ENCODE measurements at regions not wholly inside any gene's neighbourhood (a gene's known extent, or its start where the extent isn't known, plus 50 kb on each side); places are given as distances from the start of the nearest gene placed in this dataset.

DNA sequence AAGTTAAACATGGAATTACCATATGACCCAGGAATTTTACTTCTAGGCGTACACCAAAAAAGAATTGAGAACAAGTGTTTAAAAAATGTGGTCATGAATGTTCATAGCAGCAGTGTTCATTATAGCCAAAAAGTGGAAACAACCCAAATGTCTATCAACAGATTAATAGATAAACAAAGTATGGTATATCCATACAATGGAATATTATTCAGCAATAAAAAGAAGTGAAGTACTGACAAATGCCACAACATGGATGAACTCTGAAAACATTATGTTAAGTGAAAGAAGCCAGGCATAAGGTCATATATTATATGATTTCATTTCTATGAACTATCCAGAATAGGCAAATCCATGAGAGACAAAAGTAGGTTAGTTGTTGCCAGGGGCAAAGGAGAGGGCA, 141.7 kb upstream of the NAV2 start:
- Histone ChIP-seq H3K27ac (ENCODE audit: low read depth, low read length) (no peak overlapping the region), H4K20me1 (ENCODE audit: control insufficient read depth, insufficient read depth, low read depth, low read length) (no peaks in the 10 kb centered on the region), H3K9me3 (ENCODE audit: control insufficient read depth, insufficient read depth, low read length) (no peaks in the 10 kb centered on the region), H3K79me2 (ENCODE audit: control insufficient read depth, low read length) (no peaks in the 10 kb centered on the region), H3K4me1 (ENCODE audit: control insufficient read depth, low read length) (no peaks in the 10 kb centered on the region), H3F3A (ENCODE audit: control insufficient read depth, insufficient read depth) (no peaks in the 10 kb centered on the region), H3K27me3 (ENCODE audit: control insufficient read depth, low read length) (no peaks in the 10 kb centered on the region), H3K9me2 (replicated peaks; ENCODE audit: control insufficient read depth, low read length) (no peaks in the 10 kb centered on the region), H3K36me3 (ENCODE audit: control insufficient read depth, low read length) (no peaks in the 10 kb centered on the region), H3K4me3 (ENCODE audit: low read length) (no peak overlapping the region), H3K4me2 (ENCODE audit: low read length) (no peak overlapping the region)
- no peak for TF ChIP-seq EZH2phosphoT487 (IDR thresholded peaks at IDR 0.05; ENCODE audit: borderline replicate concordance, low read length)
- TF ChIP-seq, protein P1, sequence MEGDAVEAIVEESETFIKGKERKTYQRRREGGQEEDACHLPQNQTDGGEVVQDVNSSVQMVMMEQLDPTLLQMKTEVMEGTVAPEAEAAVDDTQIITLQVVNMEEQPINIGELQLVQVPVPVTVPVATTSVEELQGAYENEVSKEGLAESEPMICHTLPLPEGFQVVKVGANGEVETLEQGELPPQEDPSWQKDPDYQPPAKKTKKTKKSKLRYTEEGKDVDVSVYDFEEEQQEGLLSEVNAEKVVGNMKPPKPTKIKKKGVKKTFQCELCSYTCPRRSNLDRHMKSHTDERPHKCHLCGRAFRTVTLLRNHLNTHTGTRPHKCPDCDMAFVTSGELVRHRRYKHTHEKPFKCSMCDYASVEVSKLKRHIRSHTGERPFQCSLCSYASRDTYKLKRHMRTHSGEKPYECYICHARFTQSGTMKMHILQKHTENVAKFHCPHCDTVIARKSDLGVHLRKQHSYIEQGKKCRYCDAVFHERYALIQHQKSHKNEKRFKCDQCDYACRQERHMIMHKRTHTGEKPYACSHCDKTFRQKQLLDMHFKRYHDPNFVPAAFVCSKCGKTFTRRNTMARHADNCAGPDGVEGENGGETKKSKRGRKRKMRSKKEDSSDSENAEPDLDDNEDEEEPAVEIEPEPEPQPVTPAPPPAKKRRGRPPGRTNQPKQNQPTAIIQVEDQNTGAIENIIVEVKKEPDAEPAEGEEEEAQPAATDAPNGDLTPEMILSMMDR (IDR thresholded peaks at IDR 0.05; ENCODE audit: low read depth, low read length, poor library complexity, severe bottlenecking) = no peak

DNA sequence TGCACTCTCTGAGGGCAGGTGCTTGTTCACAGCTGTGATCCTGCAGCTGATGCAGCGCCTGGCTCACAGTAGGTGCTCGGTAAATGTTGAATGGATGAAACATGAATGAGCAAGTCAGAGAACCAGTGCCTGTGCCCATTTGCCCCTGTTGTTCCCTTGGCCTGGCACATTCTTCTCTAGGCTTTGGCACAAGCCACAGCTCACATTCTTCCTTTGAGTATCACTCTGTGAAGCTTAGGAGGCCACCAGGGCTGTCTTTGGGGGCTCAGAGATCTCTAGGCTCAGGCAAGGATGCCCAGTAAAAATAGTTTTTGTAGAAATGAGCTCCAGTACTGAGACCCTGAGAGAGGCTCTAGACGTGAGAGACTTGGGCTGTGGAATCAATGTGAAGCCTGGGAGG, 144.6 kb upstream of the NAV2 start:
- H4K20me1 ChIP-seq (ENCODE audit: control insufficient read depth, insufficient read depth, low read depth, low read length) = no peaks in the 10 kb centered on the region
- 0 out of 2 replicates have a peak, but pooled peaks cover 2% of the 10 kb centered on the region for H3K27me3 ChIP-seq (ENCODE audit: control insufficient read depth, low read length)
- no peak overlapping the region for H3K4me2 ChIP-seq (ENCODE audit: low read length)
- no peak for TF ChIP-seq EZH2phosphoT487 (IDR thresholded peaks at IDR 0.05; ENCODE audit: borderline replicate concordance, low read length)
- TF ChIP-seq, protein P1 (IDR thresholded peaks at IDR 0.05; ENCODE audit: low read depth, low read length, poor library complexity, severe bottlenecking) = no peak
- no peaks in the 10 kb centered on the region for H3K4me1 ChIP-seq (ENCODE audit: control insufficient read depth, low read length)
- no peaks in the 10 kb centered on the region for H3K9me3 ChIP-seq (ENCODE audit: control insufficient read depth, insufficient read depth, low read length)
- no peaks in the 10 kb centered on the region for H3K79me2 ChIP-seq (ENCODE audit: control insufficient read depth, low read length)
- H3K9me2 ChIP-seq (replicated peaks; ENCODE audit: control insufficient read depth, low read length) = no peaks in the 10 kb centered on the region
- no peak overlapping the region for H3K4me3 ChIP-seq (ENCODE audit: low read length)
- no peaks in the 10 kb centered on the region for H3K36me3 ChIP-seq (ENCODE audit: control insufficient read depth, low read length)
- no peak overlapping the region for H3K27ac ChIP-seq (ENCODE audit: low read depth, low read length)
- H3F3A ChIP-seq (ENCODE audit: control insufficient read depth, insufficient read depth) = no peaks in the 10 kb centered on the region

DNA sequence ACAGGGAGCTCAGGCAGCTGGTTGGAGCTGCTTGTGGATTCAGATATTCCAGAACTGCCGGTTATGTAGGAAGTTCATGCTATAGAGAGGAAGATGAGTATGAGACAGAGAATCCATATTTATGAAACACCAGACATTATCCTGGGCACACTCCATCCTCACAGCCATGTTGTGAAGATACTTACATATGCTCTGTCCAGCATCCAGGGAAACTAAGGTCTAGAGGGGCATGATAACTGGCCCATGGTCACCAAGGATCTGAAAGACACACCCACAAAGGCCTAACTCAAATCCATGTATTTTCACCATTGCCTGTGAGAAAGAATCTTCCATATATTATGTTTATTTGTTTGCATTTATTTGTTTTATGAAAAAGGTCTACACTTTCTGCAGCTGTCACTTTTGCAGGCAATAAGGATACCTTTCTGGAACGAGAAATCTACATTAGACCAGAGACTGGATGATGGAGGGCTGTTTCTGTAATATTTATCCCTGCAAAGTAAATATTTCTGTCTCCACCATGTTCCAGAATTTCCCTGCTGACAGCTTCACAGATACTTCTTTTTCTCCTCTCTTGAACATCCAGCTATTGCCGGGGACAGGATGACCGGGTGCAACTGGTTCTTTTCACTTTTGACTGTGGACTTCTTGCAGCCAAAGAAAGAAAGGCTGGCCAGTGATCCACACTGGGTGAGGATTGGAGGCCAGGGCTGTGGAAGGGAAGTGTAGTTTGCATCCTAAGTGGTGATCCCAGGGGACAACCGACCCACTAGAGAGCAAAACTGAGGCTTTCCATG, 145.9 kb upstream of the NAV2 start:
- TF ChIP-seq, protein P1 (IDR thresholded peaks at IDR 0.05; ENCODE audit: low read depth, low read length, poor library complexity, severe bottlenecking) = no peak
- no peak for TF ChIP-seq EZH2phosphoT487 (IDR thresholded peaks at IDR 0.05; ENCODE audit: borderline replicate concordance, low read length)
- H3K27me3 ChIP-seq (ENCODE audit: control insufficient read depth, low read length) = 0 out of 2 replicates have a peak, but pooled peaks cover 2% of the 10 kb centered on the region

More for the DNA sequence above, 145.9 kb upstream of the NAV2 start:
- Histone ChIP-seq H3K27ac (ENCODE audit: low read depth, low read length) (no peak overlapping the region), H3F3A (ENCODE audit: control insufficient read depth, insufficient read depth) (no peaks in the 10 kb centered on the region), H3K79me2 (ENCODE audit: control insufficient read depth, low read length) (no peaks in the 10 kb centered on the region), H3K36me3 (ENCODE audit: control insufficient read depth, low read length) (no peaks in the 10 kb centered on the region), H3K4me3 (ENCODE audit: low read length) (no peak overlapping the region), H3K4me1 (ENCODE audit: control insufficient read depth, low read length) (no peaks in the 10 kb centered on the region), H4K20me1 (ENCODE audit: control insufficient read depth, insufficient read depth, low read depth, low read length) (no peaks in the 10 kb centered on the region), H3K4me2 (ENCODE audit: low read length) (no peak overlapping the region), H3K9me2 (replicated peaks; ENCODE audit: control insufficient read depth, low read length) (no peaks in the 10 kb centered on the region), H3K9me3 (ENCODE audit: control insufficient read depth, insufficient read depth, low read length) (no peaks in the 10 kb centered on the region)
